ENCODE measurements at regions not wholly inside any gene's neighbourhood (a gene's known extent, or its start where the extent isn't known, plus 50 kb on each side); places are given as distances from the start of the nearest gene placed in this dataset.
"Not testable (repeated sequence)": the region's sequence is repeated elsewhere in the genome, so short reads cannot be mapped to it uniquely, and the experiment has no call there.

GRCh38 chr16:33712851-33713709, 253.7 kb downstream of the TP53TG3F start:
- H3K27ac ChIP-seq (ENCODE audit: low read length in 2 of 2); H3K4me3 ChIP-seq (ENCODE audit: control extremely low read depth in 1 of 5, extremely low read depth in 1 of 5, insufficient read depth in 1 of 5, low read depth in 2 of 5, low read length in 4 of 5); H3K4me3 Mint-ChIP-seq; intact Hi-C loops (cut with micrococcal nuclease); ATAC-seq (ENCODE audit: low read depth); H3K9me3 ChIP-seq (ENCODE audit: control extremely low read depth in 1 of 3, control insufficient read depth in 2 of 3, insufficient read depth in 1 of 3, low read length in 2 of 3); H3K9me3 Mint-ChIP-seq (ENCODE audit: insufficient read depth); DNase-seq; H3K36me3 ChIP-seq (replicated peaks in 1 of 2; ENCODE audit: control extremely low read depth in 1 of 2, control insufficient read depth in 1 of 2, extremely low read depth in 1 of 2, insufficient read depth in 2 of 2, low read length in 1 of 2); H3K4me2 ChIP-seq (replicated peaks; ENCODE audit: low read depth, low read length, poor library complexity, severe bottlenecking); H4K20me1 ChIP-seq (ENCODE audit: control insufficient read depth, insufficient read depth, low read length, poor library complexity, severe bottlenecking); H2AFZ ChIP-seq (ENCODE audit: insufficient read depth, low read depth, low read length, poor library complexity, severe bottlenecking); H3K79me2 ChIP-seq (ENCODE audit: control insufficient read depth, insufficient read depth, low read length); POLR2A ChIA-PET; H3K27ac Mint-ChIP-seq; H3K27me3 ChIP-seq (replicated peaks in 1 of 4; ENCODE audit: control extremely low read depth in 1 of 4, control insufficient read depth in 3 of 4, insufficient read depth in 4 of 4, low read length in 3 of 4); CTCF ChIA-PET; H3K9ac ChIP-seq (ENCODE audit: low read length); H3K4me1 ChIP-seq (ENCODE audit: control insufficient read depth in 2 of 2, insufficient read depth in 2 of 2, low read length in 2 of 2); H3K27me3 Mint-ChIP-seq; H3K4me1 Mint-ChIP-seq: not testable (repeated sequence)
- 93% methylated on average over 4 of the region's 5 CpGs for WGBS (ENCODE audit: insufficient coverage)

GRCh38 chr16:33713710-33714538, 254.5 kb downstream of the TP53TG3F start:
- H2AFZ ChIP-seq (ENCODE audit: insufficient read depth, low read depth, low read length, poor library complexity, severe bottlenecking); H4K20me1 ChIP-seq (ENCODE audit: control insufficient read depth, insufficient read depth, low read length, poor library complexity, severe bottlenecking); H3K4me2 ChIP-seq (replicated peaks; ENCODE audit: low read depth, low read length, poor library complexity, severe bottlenecking); H3K27me3 ChIP-seq (replicated peaks in 1 of 4; ENCODE audit: control extremely low read depth in 1 of 4, control insufficient read depth in 3 of 4, insufficient read depth in 4 of 4, low read length in 3 of 4); intact Hi-C loops (cut with micrococcal nuclease); DNase-seq; H3K9me3 Mint-ChIP-seq (ENCODE audit: insufficient read depth); H3K27ac Mint-ChIP-seq; H3K9ac ChIP-seq (ENCODE audit: low read length); H3K79me2 ChIP-seq (ENCODE audit: control insufficient read depth, insufficient read depth, low read length); H3K27me3 Mint-ChIP-seq; H3K27ac ChIP-seq (ENCODE audit: low read length in 2 of 2); H3K36me3 ChIP-seq (replicated peaks in 1 of 2; ENCODE audit: control extremely low read depth in 1 of 2, control insufficient read depth in 1 of 2, extremely low read depth in 1 of 2, insufficient read depth in 2 of 2, low read length in 1 of 2); H3K4me1 ChIP-seq (ENCODE audit: control insufficient read depth in 2 of 2, insufficient read depth in 2 of 2, low read length in 2 of 2); H3K4me3 Mint-ChIP-seq; CTCF ChIA-PET; H3K4me3 ChIP-seq (ENCODE audit: control extremely low read depth in 1 of 5, extremely low read depth in 1 of 5, insufficient read depth in 1 of 5, low read depth in 2 of 5, low read length in 4 of 5); H3K4me1 Mint-ChIP-seq; H3K9me3 ChIP-seq (ENCODE audit: control extremely low read depth in 1 of 3, control insufficient read depth in 2 of 3, insufficient read depth in 1 of 3, low read length in 2 of 3); ATAC-seq (ENCODE audit: low read depth); POLR2A ChIA-PET: not testable (repeated sequence)
- WGBS (ENCODE audit: insufficient coverage), result 100% methylated on average over 2 of the region's 6 CpGs

- H3K4me1 ChIP-seq (ENCODE audit: control insufficient read depth in 2 of 2, insufficient read depth in 2 of 2, low read length in 2 of 2); H3K27me3 ChIP-seq (replicated peaks in 1 of 4; ENCODE audit: control extremely low read depth in 1 of 4, control insufficient read depth in 3 of 4, insufficient read depth in 4 of 4, low read length in 3 of 4); H3K9me3 ChIP-seq (ENCODE audit: control extremely low read depth in 1 of 3, control insufficient read depth in 2 of 3, insufficient read depth in 1 of 3, low read length in 2 of 3); intact Hi-C loops (cut with micrococcal nuclease); H3K9me3 Mint-ChIP-seq (ENCODE audit: insufficient read depth); H2AFZ ChIP-seq (ENCODE audit: insufficient read depth, low read depth, low read length, poor library complexity, severe bottlenecking); H3K4me2 ChIP-seq (replicated peaks; ENCODE audit: low read depth, low read length, poor library complexity, severe bottlenecking); H3K4me3 Mint-ChIP-seq; H3K27me3 Mint-ChIP-seq; H3K9ac ChIP-seq (ENCODE audit: low read length); H3K4me1 Mint-ChIP-seq; H3K4me3 ChIP-seq (ENCODE audit: control extremely low read depth in 1 of 5, extremely low read depth in 1 of 5, insufficient read depth in 1 of 5, low read depth in 2 of 5, low read length in 4 of 5); H3K36me3 ChIP-seq (replicated peaks in 1 of 2; ENCODE audit: control extremely low read depth in 1 of 2, control insufficient read depth in 1 of 2, extremely low read depth in 1 of 2, insufficient read depth in 2 of 2, low read length in 1 of 2); ATAC-seq (ENCODE audit: low read depth); POLR2A ChIA-PET; H3K27ac ChIP-seq (ENCODE audit: low read length in 2 of 2); H3K27ac Mint-ChIP-seq; CTCF ChIA-PET; DNase-seq; H3K79me2 ChIP-seq (ENCODE audit: control insufficient read depth, insufficient read depth, low read length); H4K20me1 ChIP-seq (ENCODE audit: control insufficient read depth, insufficient read depth, low read length, poor library complexity, severe bottlenecking): not testable (repeated sequence)
- 19% methylated on average over 2 of the region's 4 CpGs for WGBS (ENCODE audit: insufficient coverage)
Measured at GRCh38 chr16:33731167-33731566, 271.8 kb downstream of the TP53TG3F start.

GRCh38 chr16:33734650-33735049, 275.2 kb downstream of the TP53TG3F start:
- H3K4me3 ChIP-seq (ENCODE audit: control extremely low read depth in 1 of 5, extremely low read depth in 1 of 5, insufficient read depth in 1 of 5, low read depth in 2 of 5, low read length in 4 of 5); ATAC-seq (ENCODE audit: low read depth); intact Hi-C loops (cut with micrococcal nuclease); H3K9me3 ChIP-seq (ENCODE audit: control extremely low read depth in 1 of 3, control insufficient read depth in 2 of 3, insufficient read depth in 1 of 3, low read length in 2 of 3); H4K20me1 ChIP-seq (ENCODE audit: control insufficient read depth, insufficient read depth, low read length, poor library complexity, severe bottlenecking); H3K4me2 ChIP-seq (replicated peaks; ENCODE audit: low read depth, low read length, poor library complexity, severe bottlenecking); H2AFZ ChIP-seq (ENCODE audit: insufficient read depth, low read depth, low read length, poor library complexity, severe bottlenecking); CTCF ChIA-PET; H3K9ac ChIP-seq (ENCODE audit: low read length); H3K27ac ChIP-seq (ENCODE audit: low read length in 2 of 2); DNase-seq; H3K9me3 Mint-ChIP-seq (ENCODE audit: insufficient read depth); H3K27me3 Mint-ChIP-seq; H3K27ac Mint-ChIP-seq; H3K27me3 ChIP-seq (replicated peaks in 1 of 4; ENCODE audit: control extremely low read depth in 1 of 4, control insufficient read depth in 3 of 4, insufficient read depth in 4 of 4, low read length in 3 of 4); H3K79me2 ChIP-seq (ENCODE audit: control insufficient read depth, insufficient read depth, low read length); H3K4me3 Mint-ChIP-seq; H3K36me3 ChIP-seq (replicated peaks in 1 of 2; ENCODE audit: control extremely low read depth in 1 of 2, control insufficient read depth in 1 of 2, extremely low read depth in 1 of 2, insufficient read depth in 2 of 2, low read length in 1 of 2); H3K4me1 ChIP-seq (ENCODE audit: control insufficient read depth in 2 of 2, insufficient read depth in 2 of 2, low read length in 2 of 2); POLR2A ChIA-PET; H3K4me1 Mint-ChIP-seq: not testable (repeated sequence)
- whole genome bisulfite sequencing (ENCODE audit: insufficient coverage), result no CpG with 5 or more reads among the region's 2 CpGs

All from B cell (primary cell).